ENCODE measurements at regions not wholly inside any gene's neighbourhood (a gene's known extent, or its start where the extent isn't known, plus 50 kb on each side); places are given as distances from the start of the nearest gene placed in this dataset.

DNA sequence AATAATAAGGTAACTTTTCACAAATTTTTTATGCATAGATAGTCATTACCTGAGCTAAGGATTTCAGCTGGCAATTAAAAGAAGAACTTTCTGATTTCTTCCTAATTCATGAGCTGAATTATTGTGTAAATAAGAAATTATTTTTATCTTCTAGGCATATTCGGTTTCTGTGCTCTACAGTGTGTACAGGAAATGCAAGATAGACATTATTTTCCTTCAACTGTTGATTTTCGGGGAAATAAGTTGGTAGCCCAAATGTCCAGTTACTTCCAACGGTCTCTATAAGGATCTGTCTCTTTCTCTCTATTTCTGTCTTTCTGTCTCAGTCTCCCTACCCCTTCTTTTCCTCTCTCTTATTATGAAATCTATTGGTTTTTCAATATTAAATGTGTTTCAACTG, 137.3 kb upstream of the CLNK start:
- TF ChIP-seq, protein P1, sequence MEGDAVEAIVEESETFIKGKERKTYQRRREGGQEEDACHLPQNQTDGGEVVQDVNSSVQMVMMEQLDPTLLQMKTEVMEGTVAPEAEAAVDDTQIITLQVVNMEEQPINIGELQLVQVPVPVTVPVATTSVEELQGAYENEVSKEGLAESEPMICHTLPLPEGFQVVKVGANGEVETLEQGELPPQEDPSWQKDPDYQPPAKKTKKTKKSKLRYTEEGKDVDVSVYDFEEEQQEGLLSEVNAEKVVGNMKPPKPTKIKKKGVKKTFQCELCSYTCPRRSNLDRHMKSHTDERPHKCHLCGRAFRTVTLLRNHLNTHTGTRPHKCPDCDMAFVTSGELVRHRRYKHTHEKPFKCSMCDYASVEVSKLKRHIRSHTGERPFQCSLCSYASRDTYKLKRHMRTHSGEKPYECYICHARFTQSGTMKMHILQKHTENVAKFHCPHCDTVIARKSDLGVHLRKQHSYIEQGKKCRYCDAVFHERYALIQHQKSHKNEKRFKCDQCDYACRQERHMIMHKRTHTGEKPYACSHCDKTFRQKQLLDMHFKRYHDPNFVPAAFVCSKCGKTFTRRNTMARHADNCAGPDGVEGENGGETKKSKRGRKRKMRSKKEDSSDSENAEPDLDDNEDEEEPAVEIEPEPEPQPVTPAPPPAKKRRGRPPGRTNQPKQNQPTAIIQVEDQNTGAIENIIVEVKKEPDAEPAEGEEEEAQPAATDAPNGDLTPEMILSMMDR (IDR thresholded peaks at IDR 0.05), result no peak
- TF ChIP-seq POLR2A (IDR thresholded peaks at IDR 0.05) (no peak), POLR2AphosphoS5 (IDR thresholded peaks at IDR 0.05; ENCODE audit: insufficient read depth in 1 of 2, low read depth in 1 of 2) (no peak)
